Posterior cingulate gyrus (tissue), 11 donors: ENCODE measurements at regions not wholly inside any gene's neighbourhood (a gene's known extent, or its start where the extent isn't known, plus 50 kb on each side); places are given as distances from the start of the nearest gene placed in this dataset.

ENCODE experiments used
- DNase-seq, 10 donors: peaks; one replicate each; pipeline versions ENCODE4 v3.0.0 to v3.0.0-alpha.2; 2020 to 2021; ENCODE audit warnings: mixed read lengths in 3 of 10
- intact Hi-C: fragments of 100-400 bp; cut with DNase I; formaldehyde crosslinking; loops from one replicate; pipeline ENCODE4 v1.15.1; 2023

- intact Hi-C loops, result no loop called here
- no peak for DNase-seq
Observed at GRCh38 chr7:34263168-34263567, 357.8 kb downstream of the BMPER start.

- intact Hi-C loops, result no loop called here
- no peak for DNase-seq
Observed at GRCh38 chr7:34269084-34269483, 363.7 kb downstream of the BMPER start.

- intact Hi-C loops, result no loop called here
- no peak for DNase-seq
Observed at GRCh38 chr7:34275624-34276023, 370.3 kb downstream of the BMPER start.

GRCh38 chr7:34277016-34277802 is 371.9 kb downstream of the BMPER start:
- intact Hi-C loops, result no loop called here
- DNase-seq, result no peak

- intact Hi-C loops, result no loop called here
- no peak for DNase-seq
Observed at GRCh38 chr7:34277803-34278199, 372.5 kb downstream of the BMPER start.

GRCh38 chr7:34281260-34281659 is 375.9 kb downstream of the BMPER start:
- no peak for DNase-seq
- intact Hi-C loops, result no loop called here

- no peak for DNase-seq
- intact Hi-C loops, result no loop called here
Observed at GRCh38 chr7:34282271-34282670, 375.7 kb upstream of the NPSR1 start.

- intact Hi-C loops, result no loop called here
Observed at GRCh38 chr7:34296663-34297062, 361.4 kb upstream of the NPSR1 start.

GRCh38 chr7:34298492-34299013 is 359.5 kb upstream of the NPSR1 start:
- DNase-seq, result no peak
- intact Hi-C loops, result no loop called here

More at GRCh38 chr7:34296663-34297062, 361.4 kb upstream of the NPSR1 start:
- DNase-seq, result no peak

GRCh38 chr7:34299066-34299465 is 359.0 kb upstream of the NPSR1 start:
- DNase-seq, result no peak
- intact Hi-C loops, result no loop called here

GRCh38 chr7:34307540-34307939 is 350.5 kb upstream of the NPSR1 start:
- intact Hi-C loops, result no loop called here
- DNase-seq, result no peak

GRCh38 chr7:34308595-34308994 is 349.4 kb upstream of the NPSR1 start:
- no peak for DNase-seq
- intact Hi-C loops, result no loop called here

- intact Hi-C loops, result no loop called here
- DNase-seq, result peak in 4 of 10 donors; percentile 5 to 70 (median 40)
Observed at GRCh38 chr7:34309116-34309515, 348.9 kb upstream of the NPSR1 start.

- peak in 2 of 10 donors; percentile 50 to 64 for DNase-seq
- intact Hi-C loops, result no loop called here
Observed at GRCh38 chr7:34309584-34309983, 348.4 kb upstream of the NPSR1 start.

- no peak for DNase-seq
- intact Hi-C loops, result no loop called here
Observed at GRCh38 chr7:34311591-34311990, 346.4 kb upstream of the NPSR1 start.

GRCh38 chr7:34312624-34313023 is 345.4 kb upstream of the NPSR1 start:
- no peak for DNase-seq
- intact Hi-C loops, result no loop called here

GRCh38 chr7:34313289-34313688 is 344.7 kb upstream of the NPSR1 start:
- intact Hi-C loops, result no loop called here

GRCh38 chr7:34315032-34315431 is 343.0 kb upstream of the NPSR1 start:
- intact Hi-C loops, result no loop called here
- DNase-seq, result no peak

More at GRCh38 chr7:34313289-34313688, 344.7 kb upstream of the NPSR1 start:
- no peak for DNase-seq

GRCh38 chr7:34317039-34317438 is 341.0 kb upstream of the NPSR1 start:
- DNase-seq, result no peak
- intact Hi-C loops, result no loop called here

GRCh38 chr7:34320412-34320811 is 337.6 kb upstream of the NPSR1 start:
- DNase-seq, result peak in 4 of 10 donors; percentile 8 to 80 (median 60)
- intact Hi-C loops, result no loop called here

- intact Hi-C loops, result no loop called here
- peak in 9 of 10 donors; percentile 31 to 90 (median 64) for DNase-seq
Observed at GRCh38 chr7:34320926-34321661, 336.9 kb upstream of the NPSR1 start.

- intact Hi-C loops, result no loop called here
- no peak for DNase-seq
Observed at GRCh38 chr7:34322841-34323240, 335.2 kb upstream of the NPSR1 start.
